Duodenal mucosa (tissue), 2 donors: ENCODE measurements at regions not wholly inside any gene's neighbourhood (a gene's known extent, or its start where the extent isn't known, plus 50 kb on each side); places are given as distances from the start of the nearest gene placed in this dataset.
"Not testable (repeated sequence)": the region's sequence is repeated elsewhere in the genome, so short reads cannot be mapped to it uniquely, and the experiment has no call there.

Experiments used
- H3K27ac ChIP-seq: one replicate; pipeline ENCODE4 v1.7.0; 2013; ENCODE audit warnings: low read depth, low read length
- H3K27me3 ChIP-seq, 2 donors: one replicate each; pipeline ENCODE4 v1.7.0; 2013; ENCODE audit warnings: low read length in 2 of 2, control low read depth in 1 of 2; ENCODE audit not compliant: insufficient read depth in 2 of 2, control insufficient read depth in 1 of 2
- H3K36me3 ChIP-seq, 2 donors: one replicate each; pipeline ENCODE4 v1.7.0; 2013; ENCODE audit warnings: low read length in 2 of 2, control low read depth in 1 of 2; ENCODE audit not compliant: insufficient read depth in 2 of 2, control insufficient read depth in 1 of 2
- H3K4me1 ChIP-seq, 2 donors: one replicate each; pipeline ENCODE4 v1.7.0; 2013; ENCODE audit warnings: low read length in 2 of 2, control low read depth in 1 of 2; ENCODE audit not compliant: insufficient read depth in 2 of 2, control insufficient read depth in 1 of 2
- H3K4me3 ChIP-seq, 2 donors: one replicate each; pipeline ENCODE4 v1.7.0; 2013; ENCODE audit warnings: low read length in 2 of 2, low read depth in 1 of 2
- H3K9ac ChIP-seq, 2 donors: one replicate each; pipeline ENCODE4 v1.7.0; 2013; ENCODE audit warnings: low read length in 2 of 2, low read depth in 1 of 2
- H3K9me3 ChIP-seq, 2 donors: one replicate each; pipeline ENCODE4 v1.7.0; 2013; ENCODE audit warnings: low read length in 2 of 2, control low read depth in 1 of 2; ENCODE audit not compliant: control insufficient read depth in 1 of 2

GRCh38 chr1:149635290-149635899, 51.7 kb downstream of the PPIAL4C start:
- not testable (repeated sequence) for H3K27ac ChIP-seq

DNA sequence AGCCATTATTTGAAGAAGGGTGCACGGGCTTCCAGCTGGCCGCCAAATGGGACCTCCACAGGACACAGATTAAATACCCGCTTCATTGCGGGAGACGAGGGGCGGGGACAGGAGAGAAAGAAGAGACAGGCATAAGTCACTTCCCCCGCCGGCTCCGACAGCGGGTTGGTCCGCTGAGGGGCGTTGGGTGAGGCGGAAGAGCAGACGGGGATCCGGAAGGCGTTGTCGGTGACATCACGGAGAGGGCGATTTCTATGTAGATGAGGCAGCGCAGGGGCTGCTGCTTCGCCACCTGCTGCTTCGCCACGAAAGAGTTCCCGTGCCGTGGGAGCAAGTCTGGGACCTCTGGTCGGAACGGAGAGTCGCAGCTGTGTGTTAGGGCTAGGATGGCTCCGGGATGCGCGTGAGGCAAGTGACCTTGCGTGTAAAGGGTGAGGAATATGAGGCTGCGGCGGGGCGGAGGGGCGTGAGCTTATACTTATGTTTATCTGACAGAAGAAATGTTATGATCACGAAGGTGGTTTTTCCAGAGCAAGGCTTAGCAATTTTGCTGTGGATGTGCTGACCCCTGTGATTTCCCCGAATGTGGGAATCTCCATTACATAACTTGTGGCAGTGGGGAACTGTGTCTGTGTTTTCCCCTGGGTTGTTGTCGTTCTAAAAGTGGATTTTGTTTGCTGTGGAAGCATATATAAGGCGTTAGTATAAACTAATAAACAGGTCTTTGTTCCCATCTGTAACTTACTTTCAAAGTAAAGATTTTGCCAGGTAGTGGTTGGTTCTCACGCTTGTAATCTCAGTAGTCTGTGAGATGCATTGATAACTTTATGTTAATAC, 52.9 kb downstream of the PPIAL4C start:
- not testable (repeated sequence) for H3K36me3 ChIP-seq, H3K27me3 ChIP-seq, H3K4me1 ChIP-seq, H3K9me3 ChIP-seq
- peak overlapping the region; percentile 38 to 71 for H3K9ac ChIP-seq
- H3K4me3 ChIP-seq: peak overlapping the region; percentile 62 to 69
- peak overlapping the region; percentile 95 for H3K27ac ChIP-seq

More at GRCh38 chr1:149635290-149635899, 51.7 kb downstream of the PPIAL4C start:
- not testable (repeated sequence) for H3K36me3 ChIP-seq, H3K4me3 ChIP-seq, H3K9ac ChIP-seq, H3K9me3 ChIP-seq, H3K27me3 ChIP-seq, H3K4me1 ChIP-seq

GRCh38 chr1:149638481-149638880, 54.8 kb downstream of the PPIAL4C start:
- not testable (repeated sequence) for H3K9me3 ChIP-seq, H3K4me3 ChIP-seq, H3K36me3 ChIP-seq, H3K27ac ChIP-seq, H3K27me3 ChIP-seq, H3K9ac ChIP-seq, H3K4me1 ChIP-seq

DNA sequence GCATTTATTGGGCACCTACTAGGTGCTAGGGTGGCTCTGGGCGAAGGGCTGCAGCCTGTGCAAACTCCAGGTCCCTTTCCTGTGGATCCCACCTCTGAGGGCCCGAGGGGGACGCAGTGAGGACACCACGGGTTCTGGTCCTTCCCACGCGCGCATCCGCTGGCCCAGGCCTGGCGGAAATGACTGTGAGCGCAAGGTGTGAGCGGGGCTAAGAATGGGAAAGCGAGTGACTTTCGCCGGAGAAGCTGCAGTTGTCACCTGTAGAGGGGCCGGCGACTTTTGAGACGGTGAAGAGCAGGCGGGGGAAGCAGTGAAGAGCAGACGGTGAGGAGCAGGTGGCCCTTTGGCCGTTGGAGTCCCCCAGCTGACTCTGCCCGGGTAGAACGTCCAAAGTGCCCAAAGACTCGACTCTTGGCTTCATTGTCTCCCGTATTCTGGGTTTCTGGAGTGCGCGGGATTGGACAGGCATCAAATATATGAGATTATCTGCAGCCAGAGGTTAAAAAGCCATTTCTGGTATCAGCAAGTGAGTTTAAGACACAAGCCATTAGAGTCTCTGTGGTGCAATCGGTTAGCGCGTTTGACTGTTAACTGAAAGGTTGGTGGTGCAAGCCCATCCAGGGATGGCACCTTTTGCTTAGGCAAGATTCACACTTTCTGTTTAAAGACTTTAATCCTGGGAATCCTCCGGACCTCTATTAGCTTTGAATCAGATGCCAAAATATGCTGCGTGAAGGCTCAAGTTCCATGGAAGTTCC, 55.4 kb downstream of the PPIAL4C start:
- not testable (repeated sequence) for H3K27ac ChIP-seq, H3K9ac ChIP-seq, H3K36me3 ChIP-seq, H3K4me1 ChIP-seq, H3K27me3 ChIP-seq, H3K4me3 ChIP-seq, H3K9me3 ChIP-seq

- H3K27ac ChIP-seq, H3K4me3 ChIP-seq, H3K36me3 ChIP-seq, H3K27me3 ChIP-seq, H3K4me1 ChIP-seq, H3K9ac ChIP-seq, H3K9me3 ChIP-seq: not testable (repeated sequence)
Measured at GRCh38 chr1:149641179-149641578, 57.5 kb downstream of the PPIAL4C start.

- not testable (repeated sequence) for H3K36me3 ChIP-seq, H3K27ac ChIP-seq, H3K9me3 ChIP-seq, H3K9ac ChIP-seq, H3K27me3 ChIP-seq, H3K4me1 ChIP-seq, H3K4me3 ChIP-seq
Measured at GRCh38 chr1:149644818-149645217, 61.2 kb downstream of the PPIAL4C start.

DNA sequence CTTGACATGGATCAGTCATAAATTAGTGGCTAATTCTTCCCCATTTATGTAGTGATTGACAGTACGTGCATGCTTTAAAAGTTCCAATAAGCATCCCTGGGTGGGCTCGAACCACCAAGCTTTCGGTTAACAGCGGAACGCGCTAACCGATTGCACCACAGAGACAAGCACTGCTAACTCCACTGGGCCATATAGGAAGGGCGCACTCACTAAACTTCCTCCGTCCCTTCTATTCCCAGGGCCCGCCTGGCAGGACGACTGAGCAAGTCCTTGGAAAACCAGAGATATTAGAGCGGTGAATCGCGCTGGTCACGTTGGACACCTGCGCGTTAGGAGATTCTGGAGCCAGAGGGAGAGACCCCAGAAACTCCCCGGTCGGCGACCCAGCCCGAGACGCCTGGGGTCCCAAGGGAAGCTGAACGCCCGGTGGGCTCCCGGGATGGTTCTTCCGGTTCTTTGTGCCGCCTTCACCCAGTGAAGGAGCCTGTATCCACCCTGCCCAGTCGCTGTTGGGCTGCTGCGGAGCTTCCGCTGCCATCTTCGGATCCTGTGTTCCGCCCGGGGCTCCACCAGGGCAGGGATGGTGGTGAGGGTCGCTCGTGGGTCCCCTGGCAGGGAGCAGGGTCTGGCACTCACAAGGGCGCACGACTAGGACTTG, 62.8 kb downstream of the PPIAL4C start:
- not testable (repeated sequence) for H3K4me1 ChIP-seq, H3K36me3 ChIP-seq, H3K9me3 ChIP-seq, H3K27ac ChIP-seq, H3K27me3 ChIP-seq, H3K9ac ChIP-seq
- peak overlapping the region; percentile 35 to 53 for H3K4me3 ChIP-seq

- H3K27me3 ChIP-seq, H3K4me1 ChIP-seq, H3K36me3 ChIP-seq, H3K9me3 ChIP-seq, H3K9ac ChIP-seq, H3K27ac ChIP-seq: not testable (repeated sequence)
- H3K4me3 ChIP-seq: peak overlapping the region; percentile 35 to 40
Measured at GRCh38 chr1:149647018-149647373, 63.3 kb downstream of the PPIAL4C start.

DNA sequence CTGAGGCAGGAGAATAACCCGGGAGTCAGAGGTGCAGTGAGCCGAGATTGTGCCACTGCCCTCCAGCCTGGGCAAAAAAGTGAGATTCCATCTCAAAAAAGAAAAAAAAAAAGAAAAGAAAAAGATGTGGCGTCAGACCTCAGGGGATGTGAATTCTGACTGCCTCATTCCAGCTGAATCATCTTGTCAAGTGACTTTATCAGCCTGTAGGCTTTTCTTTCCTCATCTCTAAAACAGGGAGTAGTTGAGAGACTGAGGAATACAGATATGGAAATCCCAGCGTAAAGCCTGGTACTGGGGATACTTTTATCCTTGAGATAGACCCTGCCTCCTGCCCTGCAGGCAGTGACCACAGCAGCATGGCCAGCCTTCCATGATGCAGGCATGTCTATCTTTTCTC, 74.1 kb downstream of the PPIAL4C start:
- not testable (repeated sequence) for H3K36me3 ChIP-seq, H3K27me3 ChIP-seq, H3K4me3 ChIP-seq, H3K4me1 ChIP-seq, H3K27ac ChIP-seq, H3K9me3 ChIP-seq, H3K9ac ChIP-seq

- H3K9me3 ChIP-seq, H3K27me3 ChIP-seq, H3K4me3 ChIP-seq, H3K36me3 ChIP-seq, H3K9ac ChIP-seq, H3K27ac ChIP-seq, H3K4me1 ChIP-seq: not testable (repeated sequence)
Measured at GRCh38 chr1:149658175-149658574, 74.5 kb downstream of the PPIAL4C start.
